ENCODE measurements at regions not wholly inside any gene's neighbourhood (a gene's known extent, or its start where the extent isn't known, plus 50 kb on each side); places are given as distances from the start of the nearest gene placed in this dataset.

GRCh38 chr18:76252880-76253279 is 242.2 kb downstream of the ZNF516 start:
- no peak for DNase-seq

- no peak for DNase-seq
These were observed 242.9 kb downstream of the ZNF516 start for GRCh38 chr18:76252139-76252538.

- DNase-seq: no peak
These were observed 243.4 kb downstream of the ZNF516 start for GRCh38 chr18:76251691-76252090.

GRCh38 chr18:76246590-76246989 is 248.5 kb downstream of the ZNF516 start:
- no peak for DNase-seq

GRCh38 chr18:76234676-76235060 is 260.4 kb downstream of the ZNF516 start:
- DNase-seq: no peak

GRCh38 chr18:76233876-76234675 is 261.0 kb downstream of the ZNF516 start:
- DNase-seq: no peak

- no peak for DNase-seq
These were observed 261.6 kb downstream of the ZNF516 start for GRCh38 chr18:76233406-76233805.

- DNase-seq: no peak
These were observed 262.3 kb downstream of the ZNF516 start for GRCh38 chr18:76232779-76233178.

GRCh38 chr18:76232010-76232409 is 263.0 kb downstream of the ZNF516 start:
- no peak for DNase-seq

- no peak for DNase-seq
These were observed 263.6 kb downstream of the ZNF516 start for GRCh38 chr18:76231402-76231801.

GRCh38 chr18:76230791-76231190 is 264.3 kb downstream of the ZNF516 start:
- DNase-seq: no peak

- no peak for DNase-seq
These were observed 266.3 kb downstream of the ZNF516 start for GRCh38 chr18:76228716-76229115.

- no peak for DNase-seq
These were observed 267.3 kb downstream of the ZNF516 start for GRCh38 chr18:76227759-76228158.

GRCh38 chr18:76223403-76223802 is 271.6 kb downstream of the ZNF516 start:
- DNase-seq: no peak

GRCh38 chr18:76219023-76219422 is 276.0 kb downstream of the ZNF516 start:
- no peak for DNase-seq

- DNase-seq: no peak
These were observed 278.9 kb downstream of the ZNF516 start for GRCh38 chr18:76216096-76216495.

GRCh38 chr18:76213991-76214390 is 281.1 kb downstream of the ZNF516 start:
- no peak for DNase-seq

GRCh38 chr18:76212960-76213359 is 282.1 kb downstream of the ZNF516 start:
- no peak for DNase-seq

GRCh38 chr18:76209597-76209996 is 285.4 kb downstream of the ZNF516 start:
- DNase-seq: no peak

- DNase-seq: no peak
These were observed 286.2 kb downstream of the ZNF516 start for GRCh38 chr18:76208678-76209306.

- no peak for DNase-seq
These were observed 289.1 kb downstream of the ZNF516 start for GRCh38 chr18:76205906-76206305.

- no peak for DNase-seq
These were observed 291.5 kb downstream of the ZNF516 start for GRCh38 chr18:76203552-76203951.

GRCh38 chr18:76202322-76202721 is 292.7 kb downstream of the ZNF516 start:
- no peak for DNase-seq

GRCh38 chr18:76195601-76196000 is 299.4 kb downstream of the ZNF516 start:
- DNase-seq: no peak

- no peak for DNase-seq
These were observed 306.9 kb downstream of the ZNF516 start for GRCh38 chr18:76188097-76188496.

Measured in stimulated activated CD8-positive, alpha-beta memory T cell treated with anti-CD3 and anti-CD28 coated beads, Interleukin-4, amount 100 ng/mL, for 48 hours (primary cell).